ENCODE measurements at regions not wholly inside any gene's neighbourhood (a gene's known extent, or its start where the extent isn't known, plus 50 kb on each side); places are given as distances from the start of the nearest gene placed in this dataset.

- Mint-ChIP-seq H3K4me3 (no peak overlapping the region), H3K36me3 (no peaks in the 10 kb centered on the region), H3K4me1 (no peaks in the 10 kb centered on the region), H3K27me3 (peaks cover 7% of the 10 kb centered on the region), H3K9me3 (no peaks in the 10 kb centered on the region), H3K27ac (no peak overlapping the region)
- CTCF ChIA-PET = no interaction called here
- DNase-seq = no peak
Observed at GRCh38 chr12:67019070-67019469, 250.1 kb upstream of the CAND1 start.

GRCh38 chr12:67025543-67026114 lies 243.5 kb upstream of the CAND1 start:
- peaks cover 9% of the 10 kb centered on the region for H3K27me3 Mint-ChIP-seq
- CTCF ChIA-PET = interaction anchor here (0.7 to 2.4 kb wide), 5 partner anchors 10 to 324 kb away, joined by 3 to 6 read pairs (median 3); no protein-coding TSS in a partner anchor
- H3K4me1 Mint-ChIP-seq = no peaks in the 10 kb centered on the region
- H3K9me3 Mint-ChIP-seq = no peaks in the 10 kb centered on the region
- no peak overlapping the region for H3K4me3 Mint-ChIP-seq
- no peaks in the 10 kb centered on the region for H3K36me3 Mint-ChIP-seq
- no peak overlapping the region for H3K27ac Mint-ChIP-seq
- DNase-seq = peak; percentile 52

DNA sequence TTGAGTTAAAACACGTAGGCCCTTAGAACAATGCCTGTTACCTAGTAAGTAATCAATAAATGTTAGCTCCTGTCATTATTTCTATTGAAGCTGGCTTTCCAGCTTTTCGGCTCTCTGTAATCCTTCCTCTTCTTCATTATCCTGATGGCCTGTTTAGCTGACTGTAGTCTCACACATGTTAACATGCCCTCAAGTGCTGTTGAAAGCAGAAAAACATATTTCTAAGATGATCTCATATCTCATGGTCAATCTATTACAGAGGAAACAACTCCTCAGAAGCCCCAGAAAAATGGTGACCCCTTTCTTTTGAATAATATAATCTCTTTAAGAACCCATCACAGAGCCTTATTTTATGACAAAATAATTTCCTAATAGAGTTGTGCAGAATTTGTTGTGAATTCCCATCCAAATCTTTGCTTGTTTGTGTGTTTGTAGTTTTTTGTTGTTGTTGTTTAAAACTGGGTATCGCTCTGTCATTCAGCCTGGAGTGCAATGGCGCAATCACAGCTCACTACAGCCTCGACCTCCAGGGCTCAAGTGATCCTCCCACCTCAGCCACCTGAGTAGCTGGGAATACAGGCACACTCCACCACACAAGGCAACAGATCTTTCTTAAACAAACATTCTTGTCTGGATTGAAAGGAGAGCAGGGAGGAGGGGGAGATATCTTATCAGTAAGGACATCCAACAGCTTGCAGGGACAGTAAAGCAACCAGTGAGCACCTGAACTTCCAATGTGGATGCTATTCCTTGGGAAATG lies 242.5 kb upstream of the CAND1 start:
- CTCF ChIA-PET = interaction anchor here (1.2 to 2.4 kb wide), 2 partner anchors 11 to 56 kb away, joined by 3 to 6 read pairs; no protein-coding TSS in a partner anchor
- Mint-ChIP-seq H3K36me3 (no peaks in the 10 kb centered on the region), H3K27me3 (peaks cover 9% of the 10 kb centered on the region), H3K4me1 (no peaks in the 10 kb centered on the region), H3K4me3 (no peak overlapping the region), H3K9me3 (no peaks in the 10 kb centered on the region), H3K27ac (no peak overlapping the region)
- no peak for DNase-seq

GRCh38 chr12:67028529-67028928 lies 240.6 kb upstream of the CAND1 start:
- H3K4me1 Mint-ChIP-seq = no peaks in the 10 kb centered on the region
- no peak overlapping the region for H3K27ac Mint-ChIP-seq
- no peaks in the 10 kb centered on the region for H3K9me3 Mint-ChIP-seq
- CTCF ChIA-PET = no interaction called here
- H3K4me3 Mint-ChIP-seq = no peak overlapping the region
- DNase-seq = no peak
- H3K36me3 Mint-ChIP-seq = no peaks in the 10 kb centered on the region
- H3K27me3 Mint-ChIP-seq = peaks cover 8% of the 10 kb centered on the region

DNA sequence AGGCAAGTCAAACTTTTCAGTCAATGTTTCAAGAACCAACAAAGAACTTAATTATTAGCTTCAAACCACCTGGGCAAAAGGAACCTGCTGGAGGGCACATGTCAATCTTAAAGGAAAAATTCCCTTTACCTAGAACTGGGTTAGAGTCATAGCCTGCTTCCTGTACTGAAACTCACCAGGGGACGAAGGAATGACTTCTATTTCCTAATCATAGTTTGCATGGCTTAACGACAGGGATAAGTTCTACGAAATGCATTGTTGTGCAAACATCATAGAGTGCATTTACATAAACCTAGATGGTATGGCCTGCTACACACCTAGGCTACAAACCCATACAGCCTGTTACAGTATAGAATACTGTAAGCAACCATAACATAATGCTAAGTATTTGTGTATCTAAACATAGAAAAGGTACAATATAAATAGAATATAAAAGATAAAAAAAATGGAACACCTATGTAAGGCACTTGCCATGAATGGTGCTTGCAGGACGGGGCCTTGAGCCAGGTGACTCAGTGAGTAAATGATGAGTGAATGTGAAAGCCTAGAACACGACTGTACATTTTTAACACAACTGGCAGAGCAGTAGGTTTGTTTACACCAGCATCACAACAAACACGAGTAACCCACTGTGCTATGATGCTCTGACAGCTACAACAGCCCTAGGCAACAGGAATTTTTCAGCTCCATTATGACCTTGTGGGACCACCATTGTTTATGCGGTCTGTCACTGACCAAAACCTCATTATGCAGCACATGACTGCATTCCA lies 234.9 kb upstream of the CAND1 start:
- no peak overlapping the region for H3K4me3 Mint-ChIP-seq
- H3K27me3 Mint-ChIP-seq = no peaks in the 10 kb centered on the region
- H3K27ac Mint-ChIP-seq = no peak overlapping the region
- DNase-seq = no peak
- no peaks in the 10 kb centered on the region for H3K4me1 Mint-ChIP-seq
- H3K36me3 Mint-ChIP-seq = no peaks in the 10 kb centered on the region
- CTCF ChIA-PET = no interaction called here
- no peaks in the 10 kb centered on the region for H3K9me3 Mint-ChIP-seq

DNA sequence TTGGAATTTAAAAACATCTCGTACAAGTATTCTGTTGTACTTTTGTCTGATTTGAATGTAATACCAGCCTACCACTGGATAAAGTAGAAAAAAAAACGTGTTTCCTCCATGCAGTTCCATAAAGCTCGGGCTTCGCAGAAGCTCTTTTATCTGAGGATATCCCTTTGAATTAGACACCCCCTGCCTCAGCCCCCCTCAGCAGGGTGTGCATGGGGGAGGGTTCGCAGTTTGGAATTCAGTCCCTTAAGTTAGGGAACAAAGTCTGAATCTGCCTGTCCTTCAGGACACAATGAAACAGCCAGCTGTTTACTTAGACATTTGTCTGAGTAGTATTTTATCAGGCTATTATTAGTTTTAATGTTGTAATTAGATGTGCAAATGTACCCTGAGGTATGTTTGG lies 234.0 kb upstream of the CAND1 start:
- CTCF ChIA-PET = no interaction called here
- Mint-ChIP-seq H3K27me3 (no peaks in the 10 kb centered on the region), H3K9me3 (no peaks in the 10 kb centered on the region), H3K36me3 (no peaks in the 10 kb centered on the region), H3K4me1 (no peaks in the 10 kb centered on the region), H3K27ac (no peak overlapping the region), H3K4me3 (no peak overlapping the region)
- no peak for DNase-seq

GRCh38 chr12:67038486-67038885 lies 230.7 kb upstream of the CAND1 start:
- Mint-ChIP-seq H3K36me3 (no peaks in the 10 kb centered on the region), H3K9me3 (no peaks in the 10 kb centered on the region), H3K4me3 (no peak overlapping the region), H3K27ac (no peak overlapping the region), H3K27me3 (no peaks in the 10 kb centered on the region), H3K4me1 (no peaks in the 10 kb centered on the region)
- CTCF ChIA-PET = no interaction called here
- no peak for DNase-seq

DNA sequence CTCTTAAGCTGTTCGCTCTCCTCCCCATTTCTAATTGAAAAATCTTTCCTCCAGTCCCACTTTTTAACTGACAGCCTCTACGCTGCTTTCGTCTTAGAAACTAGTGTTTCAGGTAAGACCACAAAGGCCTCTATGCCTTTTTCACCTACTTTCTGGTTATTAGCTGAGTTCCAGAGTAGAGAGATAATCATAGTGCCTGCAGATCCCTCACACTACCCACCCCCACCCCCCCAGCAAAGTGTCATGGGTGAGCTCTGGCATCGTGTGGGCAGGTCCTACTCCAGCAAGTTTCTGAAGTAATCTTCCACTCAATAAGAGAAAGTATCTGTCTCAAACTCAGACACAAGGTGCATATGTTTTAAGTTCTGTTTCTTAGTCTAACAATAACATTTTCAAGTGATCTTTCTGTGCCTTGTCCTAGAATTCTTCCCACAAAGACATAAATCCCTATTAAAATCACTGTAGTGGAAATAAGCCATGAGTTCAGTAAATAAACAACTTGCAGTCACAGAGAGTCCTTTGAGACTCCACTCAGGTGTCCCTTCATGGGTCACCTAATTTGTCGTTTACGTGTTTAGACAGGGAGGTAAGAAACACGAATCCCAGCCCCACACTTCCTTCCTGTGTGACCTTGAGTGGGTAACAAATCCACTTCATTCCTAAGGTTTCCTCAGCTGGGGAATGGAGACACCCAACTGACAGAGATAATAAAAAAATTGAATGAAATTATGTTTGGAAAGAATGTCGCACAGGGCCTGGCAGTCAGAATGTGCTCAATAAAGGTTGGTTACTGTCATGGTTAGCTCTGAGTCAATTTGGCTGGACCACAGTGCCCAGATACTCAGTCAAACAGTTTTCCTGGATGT lies 228.9 kb upstream of the CAND1 start:
- H3K36me3 Mint-ChIP-seq = no peaks in the 10 kb centered on the region
- H3K9me3 Mint-ChIP-seq = no peaks in the 10 kb centered on the region
- no peak for DNase-seq
- no peaks in the 10 kb centered on the region for H3K4me1 Mint-ChIP-seq
- H3K4me3 Mint-ChIP-seq = no peak overlapping the region
- no peak overlapping the region for H3K27ac Mint-ChIP-seq
- CTCF ChIA-PET = no interaction called here
- no peaks in the 10 kb centered on the region for H3K27me3 Mint-ChIP-seq

DNA sequence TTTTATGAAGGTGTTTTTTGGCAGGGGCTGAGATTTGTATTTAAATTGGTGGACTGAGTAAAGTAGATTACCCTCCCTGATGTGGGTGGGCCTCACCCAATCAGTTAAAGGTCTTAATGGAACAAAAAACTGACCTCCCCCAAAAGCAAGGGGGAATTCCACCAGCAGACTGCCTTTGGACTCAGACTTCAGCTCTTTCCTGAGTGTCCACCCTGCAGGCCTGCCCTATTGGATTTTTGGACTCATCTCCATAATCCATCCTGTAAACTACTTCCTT lies 228.4 kb upstream of the CAND1 start:
- CTCF ChIA-PET = no interaction called here
- Mint-ChIP-seq H3K27me3 (no peaks in the 10 kb centered on the region), H3K27ac (no peak overlapping the region), H3K4me1 (no peaks in the 10 kb centered on the region), H3K4me3 (no peak overlapping the region), H3K9me3 (no peaks in the 10 kb centered on the region), H3K36me3 (no peaks in the 10 kb centered on the region)
- no peak for DNase-seq

GRCh38 chr12:67042697-67043131 lies 226.4 kb upstream of the CAND1 start:
- Mint-ChIP-seq H3K36me3 (no peaks in the 10 kb centered on the region), H3K27ac (no peak overlapping the region), H3K4me1 (no peaks in the 10 kb centered on the region), H3K4me3 (no peak overlapping the region), H3K27me3 (no peaks in the 10 kb centered on the region), H3K9me3 (no peaks in the 10 kb centered on the region)
- CTCF ChIA-PET = no interaction called here
- no peak for DNase-seq

- H3K9me3 Mint-ChIP-seq = no peaks in the 10 kb centered on the region
- H3K27me3 Mint-ChIP-seq = no peaks in the 10 kb centered on the region
- H3K27ac Mint-ChIP-seq = no peak overlapping the region
- no peak for DNase-seq
- H3K4me3 Mint-ChIP-seq = no peak overlapping the region
- CTCF ChIA-PET = no interaction called here
- no peaks in the 10 kb centered on the region for H3K36me3 Mint-ChIP-seq
- no peaks in the 10 kb centered on the region for H3K4me1 Mint-ChIP-seq
Observed at GRCh38 chr12:67043771-67044170, 225.4 kb upstream of the CAND1 start.

DNA sequence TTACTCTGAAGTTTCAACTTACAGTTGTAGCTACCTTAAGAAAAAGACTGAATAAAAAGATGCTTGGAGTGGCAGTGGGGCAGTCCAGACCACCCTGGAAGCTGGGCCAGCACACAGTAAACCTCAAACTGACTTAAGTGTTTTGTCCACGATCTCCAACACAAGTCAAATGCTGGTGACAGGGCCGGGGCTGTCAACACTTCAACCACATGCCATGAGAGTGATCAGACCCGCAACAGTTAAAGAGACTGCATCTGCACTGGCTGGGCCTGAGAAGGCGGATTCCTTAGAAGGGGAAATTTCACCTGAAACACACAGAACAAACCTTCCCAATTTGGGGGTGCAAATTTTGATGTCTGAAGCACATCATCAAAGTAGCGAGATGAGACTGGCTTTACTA lies 223.5 kb upstream of the CAND1 start:
- no peaks in the 10 kb centered on the region for H3K27me3 Mint-ChIP-seq
- no peaks in the 10 kb centered on the region for H3K4me1 Mint-ChIP-seq
- H3K36me3 Mint-ChIP-seq = no peaks in the 10 kb centered on the region
- H3K27ac Mint-ChIP-seq = no peak overlapping the region
- no peak for DNase-seq
- CTCF ChIA-PET = interaction anchor here (0.6 kb wide), 1 partner anchor 188 kb away, joined by 3 read pairs; no protein-coding TSS in a partner anchor
- no peaks in the 10 kb centered on the region for H3K9me3 Mint-ChIP-seq
- H3K4me3 Mint-ChIP-seq = no peak overlapping the region

DNA sequence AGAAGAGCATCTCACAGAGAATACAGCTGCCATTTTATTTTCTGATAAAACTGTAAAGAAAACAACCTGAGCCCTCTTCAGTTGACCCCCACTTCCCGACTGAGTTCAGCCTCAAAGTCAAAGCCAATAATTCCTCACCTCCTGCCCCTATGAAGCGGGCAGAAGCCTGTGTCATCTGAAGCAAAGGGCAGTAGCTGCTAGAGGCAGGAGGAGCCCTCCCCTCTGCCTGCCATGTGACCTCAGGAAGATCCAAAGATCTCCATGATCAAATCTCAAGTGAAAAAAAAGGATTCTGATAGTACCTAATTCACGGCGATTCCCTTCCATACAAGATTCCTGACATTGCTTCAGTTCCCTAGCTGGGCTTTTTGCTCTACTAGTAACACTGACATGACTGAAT lies 223.1 kb upstream of the CAND1 start:
- Mint-ChIP-seq H3K4me1 (no peaks in the 10 kb centered on the region), H3K27me3 (no peaks in the 10 kb centered on the region), H3K4me3 (no peak overlapping the region), H3K9me3 (no peaks in the 10 kb centered on the region), H3K36me3 (no peaks in the 10 kb centered on the region), H3K27ac (no peak overlapping the region)
- CTCF ChIA-PET = interaction anchor here (0.6 kb wide), 1 partner anchor 188 kb away, joined by 3 read pairs; no protein-coding TSS in a partner anchor
- no peak for DNase-seq

- no peaks in the 10 kb centered on the region for H3K36me3 Mint-ChIP-seq
- no peak overlapping the region for H3K27ac Mint-ChIP-seq
- CTCF ChIA-PET = no interaction called here
- H3K4me1 Mint-ChIP-seq = no peaks in the 10 kb centered on the region
- no peaks in the 10 kb centered on the region for H3K27me3 Mint-ChIP-seq
- no peak for DNase-seq
- no peak overlapping the region for H3K4me3 Mint-ChIP-seq
- H3K9me3 Mint-ChIP-seq = no peaks in the 10 kb centered on the region
Observed at GRCh38 chr12:67047634-67048033, 221.5 kb upstream of the CAND1 start.

All from activated naive CD4-positive, alpha-beta T cell treated with anti-CD3 and anti-CD28 coated beads, Interleukin-2, amount 10 ng/mL, durations not matched to agents 7 days and 5 days (primary cell).